GM12873 (cell line): ENCODE measurements at regions not wholly inside any gene's neighbourhood (a gene's known extent, or its start where the extent isn't known, plus 50 kb on each side); places are given as distances from the start of the nearest gene placed in this dataset.

Source experiments
- CTCF ChIP-seq: IDR thresholded peaks from 2 replicates; pipeline ENCODE4 v1.5.1; 2012; ENCODE audit warnings: low read depth, mild to moderate bottlenecking, moderate library complexity, low read length, control low read depth; ENCODE audit not compliant: insufficient read depth; ENCODE audit errors: missing control alignments

GRCh38 chr10:78424723-78425122 is 391.1 kb downstream of the RPS24 start:
- peak; percentile 22 for TF ChIP-seq CTCF

DNA sequence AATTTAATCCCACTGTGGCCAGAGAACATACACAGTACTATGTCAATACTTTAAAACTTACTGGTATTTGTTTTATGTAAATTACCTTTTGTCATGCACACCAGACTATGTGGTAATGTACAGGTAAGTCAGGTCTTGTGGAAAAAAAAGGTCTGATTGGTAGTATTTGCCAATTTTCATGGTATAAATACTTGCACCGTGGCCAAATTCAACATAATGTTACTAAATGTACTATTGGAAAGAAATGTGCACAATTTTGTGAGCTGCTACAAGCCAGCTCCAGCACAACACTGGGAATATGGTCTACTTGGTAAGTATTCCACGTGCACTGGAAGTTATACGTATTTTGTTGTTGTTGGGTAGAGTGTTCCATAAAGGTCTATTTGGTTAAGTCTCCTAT is 392.5 kb downstream of the RPS24 start:
- no peak for TF ChIP-seq CTCF

DNA sequence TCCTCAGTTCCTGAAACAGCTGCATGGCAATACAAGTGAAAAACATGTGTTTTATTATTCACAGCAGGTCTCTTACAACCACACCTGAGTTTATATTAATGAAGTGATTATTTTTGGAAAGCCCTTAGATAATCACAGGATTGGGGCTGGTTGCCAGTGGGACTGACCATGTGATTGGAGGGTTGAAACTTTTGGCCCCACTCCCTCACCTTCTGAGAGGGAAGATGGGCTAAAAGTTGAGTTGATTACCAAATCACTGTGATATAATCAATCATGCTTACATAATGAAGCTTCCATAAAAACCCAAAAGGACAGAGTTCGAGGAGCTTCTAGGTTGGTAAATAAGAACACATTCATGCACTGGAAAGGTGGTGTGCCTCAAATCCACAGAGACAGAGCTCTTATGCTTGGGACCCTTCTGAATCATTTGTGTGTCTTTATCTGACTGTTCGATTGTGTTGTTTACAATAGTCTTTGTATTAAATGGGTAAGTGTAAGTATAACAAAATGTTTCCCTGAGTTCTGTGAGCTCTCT is 393.9 kb downstream of the RPS24 start:
- no peak for TF ChIP-seq CTCF

DNA sequence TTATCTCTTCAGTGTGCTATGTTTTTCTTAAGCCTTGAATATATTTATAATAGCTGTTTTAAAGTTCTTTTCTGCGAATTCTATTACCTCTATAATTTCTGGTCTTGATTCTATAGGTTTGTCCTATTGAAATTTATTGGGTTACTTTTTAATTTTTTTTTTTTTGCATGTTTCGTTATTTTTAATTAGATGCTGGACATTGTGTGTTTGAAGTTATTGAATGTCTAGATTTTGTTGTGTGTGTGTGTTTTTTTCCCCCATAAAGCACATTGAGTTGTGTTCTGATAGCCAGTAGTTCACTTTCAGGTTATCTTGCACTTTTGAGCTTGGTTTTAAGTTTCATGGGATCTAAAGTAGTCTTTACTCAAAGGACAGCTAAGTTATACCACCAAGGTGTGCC is 394.9 kb downstream of the RPS24 start:
- no peak for TF ChIP-seq CTCF

DNA sequence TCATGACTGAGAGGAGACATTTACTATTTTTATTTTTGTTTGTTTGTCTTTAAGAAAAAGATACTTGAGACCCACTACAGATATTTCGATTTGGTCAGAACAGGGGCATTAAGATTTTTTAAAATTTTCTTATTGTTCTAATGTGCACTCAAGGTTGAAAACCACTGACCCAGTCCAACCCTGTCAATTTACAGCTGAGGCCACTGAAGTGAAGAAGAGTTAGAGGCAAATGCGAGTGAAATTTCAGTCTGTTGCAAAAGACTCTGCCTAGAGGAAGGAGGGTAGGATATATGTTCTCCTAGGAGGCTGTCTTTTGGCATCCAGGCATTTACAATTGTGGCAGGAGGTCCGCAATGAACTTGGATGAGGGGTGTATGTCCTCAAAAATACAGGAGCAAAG is 396.3 kb downstream of the RPS24 start:
- no peak for TF ChIP-seq CTCF

- TF ChIP-seq CTCF = no peak
Measured at GRCh38 chr10:78432583-78432982, 398.9 kb downstream of the RPS24 start.

GRCh38 chr10:78433076-78433595 is 399.5 kb downstream of the RPS24 start:
- TF ChIP-seq CTCF = no peak
